Neural progenitor cell (in vitro differentiated cells): ENCODE measurements at regions not wholly inside any gene's neighbourhood (a gene's known extent, or its start where the extent isn't known, plus 50 kb on each side); places are given as distances from the start of the nearest gene placed in this dataset.

Source experiments
- DNase-seq: peaks from one replicate; pipeline ENCODE4 v3.0.0-alpha.2; 2016; ENCODE audit warnings: low spot score
- H2AFZ ChIP-seq: fragments of 200-600 bp; sonication (generic); replicated peaks from 2 replicates; pipeline ENCODE4 v1.6.1; 2016; ENCODE audit warnings: antibody characterized with exemption
- H3F3A ChIP-seq: fragments of 200-600 bp; sonication (generic); 2 replicates; pipeline ENCODE4 v1.6.1; 2016; ENCODE audit warnings: antibody characterized with exemption, low read depth
- H3K27ac ChIP-seq: fragments of 200-600 bp; sonication (generic); 2 replicates; pipeline ENCODE4 v1.5.1; 2016; ENCODE audit warnings: mild to moderate bottlenecking
- H3K27me3 ChIP-seq: fragments of 200-600 bp; sonication (generic); 2 replicates; pipeline ENCODE4 v1.6.1; 2016; ENCODE audit warnings: mild to moderate bottlenecking, moderate library complexity
- H3K36me3 ChIP-seq: fragments of 200-600 bp; sonication (generic); 2 replicates; pipeline ENCODE4 v1.5.1; 2016
- H3K4me1 ChIP-seq: fragments of 200-600 bp; sonication (generic); 2 replicates; pipeline ENCODE4 v1.6.1; 2016; ENCODE audit warnings: mixed run types
- H3K4me2 ChIP-seq: fragments of 200-600 bp; sonication (generic); 2 replicates; pipeline ENCODE4 v1.6.1; 2016
- H3K4me3 ChIP-seq: fragments of 200-600 bp; sonication (generic); 2 replicates; pipeline ENCODE4 v1.5.1; 2016
- H3K79me2 ChIP-seq: fragments of 200-600 bp; sonication (generic); 2 replicates; pipeline ENCODE4 v1.6.1; 2016; ENCODE audit warnings: low read depth
- H3K9ac ChIP-seq: fragments of 200-600 bp; sonication (generic); 2 replicates; pipeline ENCODE4 v1.6.1; 2016
- H3K9me3 ChIP-seq: fragments of 200-600 bp; sonication (generic); 2 replicates; pipeline ENCODE4 v1.5.1; 2016; ENCODE audit warnings: low read depth
- H4K20me1 ChIP-seq: fragments of 200-600 bp; sonication (generic); 2 replicates; pipeline ENCODE4 v1.6.1; 2016; ENCODE audit warnings: low read depth
- H3K27ac Mint-ChIP-seq: 3 replicates; pipeline ENCODE4 v1.8.0; 2021; ENCODE audit warnings: mixed read lengths
- H3K27me3 Mint-ChIP-seq: 2 replicates; pipeline ENCODE4 v1.8.0; 2022; ENCODE audit warnings: low read depth, mild to moderate bottlenecking, inconsistent platforms, moderate library complexity, mixed read lengths; ENCODE audit not compliant: insufficient read depth
- H3K36me3 Mint-ChIP-seq: 3 replicates; pipeline ENCODE4 v1.8.0; 2021; ENCODE audit warnings: mixed read lengths
- H3K4me1 Mint-ChIP-seq: 3 replicates; pipeline ENCODE4 v1.8.0; 2021; ENCODE audit warnings: mixed read lengths
- H3K4me3 Mint-ChIP-seq: 3 replicates; pipeline ENCODE4 v1.8.0; 2021; ENCODE audit warnings: mild to moderate bottlenecking, moderate library complexity, mixed read lengths
- H3K9me3 Mint-ChIP-seq: 3 replicates; pipeline ENCODE4 v1.8.0; 2020; ENCODE audit warnings: mixed read lengths
- EZH2 ChIP-seq: fragments of 200-600 bp; sonication (generic); IDR thresholded peaks from 2 replicates; pipeline ENCODE4 v1.6.1; 2017; ENCODE audit warnings: antibody characterized with exemption, mild to moderate bottlenecking, moderate library complexity
- EZH2phosphoT487 ChIP-seq: fragments of 200-600 bp; sonication (generic); IDR thresholded peaks from 2 replicates; pipeline ENCODE4 v1.6.1; 2017; ENCODE audit warnings: antibody characterized with exemption
- TF ChIP-seq, protein P1 (sequence below): fragments of 200-600 bp; sonication (generic); IDR thresholded peaks from 2 replicates; pipeline ENCODE4 v1.5.1; 2017; ENCODE audit warnings: antibody characterized with exemption, mild to moderate bottlenecking

GRCh38 chr1:118564961-118565703 is 380.1 kb upstream of the SPAG17 start:
- Histone ChIP-seq H3K4me3 (no peak overlapping the region), H3K79me2 (no peaks in the 10 kb centered on the region), H3K4me1 (peaks cover 4% of the 10 kb centered on the region), H3K27me3 (no peaks in the 10 kb centered on the region), H3K9ac (no peak overlapping the region), H3K27ac (no peak overlapping the region), H3K36me3 (no peaks in the 10 kb centered on the region), H4K20me1 (no peaks in the 10 kb centered on the region), H3K9me3 (no peaks in the 10 kb centered on the region), H3F3A (no peaks in the 10 kb centered on the region), H3K4me2 (no peak overlapping the region), H2AFZ (no peak overlapping the region)
- H3K27me3 Mint-ChIP-seq, result no peaks in the 10 kb centered on the region
- H3K4me1 Mint-ChIP-seq, result peaks cover 11% of the 10 kb centered on the region
- no peaks in the 10 kb centered on the region for H3K9me3 Mint-ChIP-seq
- no peak overlapping the region for H3K4me3 Mint-ChIP-seq
- H3K36me3 Mint-ChIP-seq, result no peaks in the 10 kb centered on the region
- no peak for TF ChIP-seq EZH2
- TF ChIP-seq, protein P1, sequence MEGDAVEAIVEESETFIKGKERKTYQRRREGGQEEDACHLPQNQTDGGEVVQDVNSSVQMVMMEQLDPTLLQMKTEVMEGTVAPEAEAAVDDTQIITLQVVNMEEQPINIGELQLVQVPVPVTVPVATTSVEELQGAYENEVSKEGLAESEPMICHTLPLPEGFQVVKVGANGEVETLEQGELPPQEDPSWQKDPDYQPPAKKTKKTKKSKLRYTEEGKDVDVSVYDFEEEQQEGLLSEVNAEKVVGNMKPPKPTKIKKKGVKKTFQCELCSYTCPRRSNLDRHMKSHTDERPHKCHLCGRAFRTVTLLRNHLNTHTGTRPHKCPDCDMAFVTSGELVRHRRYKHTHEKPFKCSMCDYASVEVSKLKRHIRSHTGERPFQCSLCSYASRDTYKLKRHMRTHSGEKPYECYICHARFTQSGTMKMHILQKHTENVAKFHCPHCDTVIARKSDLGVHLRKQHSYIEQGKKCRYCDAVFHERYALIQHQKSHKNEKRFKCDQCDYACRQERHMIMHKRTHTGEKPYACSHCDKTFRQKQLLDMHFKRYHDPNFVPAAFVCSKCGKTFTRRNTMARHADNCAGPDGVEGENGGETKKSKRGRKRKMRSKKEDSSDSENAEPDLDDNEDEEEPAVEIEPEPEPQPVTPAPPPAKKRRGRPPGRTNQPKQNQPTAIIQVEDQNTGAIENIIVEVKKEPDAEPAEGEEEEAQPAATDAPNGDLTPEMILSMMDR, result no peak
- TF ChIP-seq EZH2phosphoT487, result no peak
- DNase-seq, result no peak
- no peak overlapping the region for H3K27ac Mint-ChIP-seq

DNA sequence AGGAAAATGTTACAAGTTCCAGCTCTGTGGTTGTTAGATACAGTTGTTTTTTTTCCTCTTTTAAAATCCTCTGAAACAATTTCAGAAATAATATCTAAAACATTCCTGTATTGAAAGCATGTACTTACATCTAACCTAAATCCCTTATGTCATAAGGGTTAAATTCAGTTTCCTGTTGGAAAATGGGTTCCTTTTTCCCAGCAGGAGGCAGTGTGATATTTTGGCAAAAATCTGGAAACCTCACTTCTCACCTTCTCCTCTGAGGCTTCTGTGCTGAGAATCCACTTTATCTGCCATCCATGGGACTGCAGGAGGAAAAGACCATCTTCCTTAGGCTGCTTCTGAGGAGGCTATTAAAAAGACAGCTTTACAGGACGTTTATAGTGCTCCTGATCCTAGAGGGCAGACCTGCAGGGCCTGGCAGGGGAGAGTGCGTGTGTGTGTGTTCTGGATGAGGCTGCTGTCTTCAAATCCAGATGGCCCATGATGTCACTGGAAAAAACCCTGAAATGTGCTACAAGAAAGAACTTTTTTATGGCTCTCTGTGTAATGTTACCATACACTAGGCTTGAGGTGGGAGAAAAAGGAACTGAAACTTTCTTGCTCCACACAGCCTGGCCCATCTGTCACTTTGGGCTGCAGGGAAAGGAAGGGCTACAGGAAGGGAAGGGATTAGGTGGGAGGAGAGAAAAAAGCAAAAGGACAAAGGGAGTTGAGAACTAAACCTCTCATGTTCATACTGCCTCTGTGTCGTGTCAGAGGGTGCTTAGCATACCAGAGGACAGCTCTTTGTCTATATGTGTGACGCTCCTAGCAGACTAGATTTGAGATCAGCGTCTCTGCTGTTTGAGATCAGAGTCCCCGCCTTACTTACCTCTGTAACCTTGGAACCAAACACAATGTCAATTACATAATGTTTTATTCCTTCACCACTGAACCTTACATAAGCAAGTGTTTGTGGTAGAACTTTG is 379.2 kb upstream of the SPAG17 start:
- H3K27ac Mint-ChIP-seq, result no peak overlapping the region
- Histone ChIP-seq H3K4me2 (no peak overlapping the region), H3K36me3 (no peaks in the 10 kb centered on the region), H3K4me3 (no peak overlapping the region), H3K27me3 (no peaks in the 10 kb centered on the region), H3K27ac (no peak overlapping the region), H3K4me1 (peaks cover 4% of the 10 kb centered on the region), H3K9ac (no peak overlapping the region), H2AFZ (peak overlapping the region; percentile 9), H4K20me1 (no peaks in the 10 kb centered on the region), H3K79me2 (no peaks in the 10 kb centered on the region), H3F3A (no peaks in the 10 kb centered on the region), H3K9me3 (no peaks in the 10 kb centered on the region)
- peaks cover 11% of the 10 kb centered on the region for H3K4me1 Mint-ChIP-seq
- DNase-seq, result peak; percentile 65
- H3K4me3 Mint-ChIP-seq, result no peak overlapping the region
- H3K27me3 Mint-ChIP-seq, result no peaks in the 10 kb centered on the region
- no peaks in the 10 kb centered on the region for H3K9me3 Mint-ChIP-seq
- TF ChIP-seq, protein P1, result peak; percentile 28
- TF ChIP-seq EZH2phosphoT487, result no peak
- no peak for TF ChIP-seq EZH2
- no peaks in the 10 kb centered on the region for H3K36me3 Mint-ChIP-seq

GRCh38 chr1:118558933-118559332 is 373.9 kb upstream of the SPAG17 start:
- Histone ChIP-seq H4K20me1 (no peaks in the 10 kb centered on the region), H3K27me3 (no peaks in the 10 kb centered on the region), H3K4me3 (no peak overlapping the region), H3K36me3 (no peaks in the 10 kb centered on the region), H3K79me2 (no peaks in the 10 kb centered on the region), H2AFZ (no peak overlapping the region), H3K9ac (no peak overlapping the region), H3K27ac (no peak overlapping the region), H3K4me2 (no peak overlapping the region), H3K9me3 (no peaks in the 10 kb centered on the region), H3F3A (no peaks in the 10 kb centered on the region), H3K4me1 (peaks cover under 1% of the 10 kb centered on the region)
- no peak for DNase-seq
- H3K4me3 Mint-ChIP-seq, result no peak overlapping the region
- no peaks in the 10 kb centered on the region for H3K36me3 Mint-ChIP-seq
- no peaks in the 10 kb centered on the region for H3K4me1 Mint-ChIP-seq
- no peak for TF ChIP-seq EZH2phosphoT487
- TF ChIP-seq, protein P1, result no peak
- TF ChIP-seq EZH2, result no peak
- no peaks in the 10 kb centered on the region for H3K27me3 Mint-ChIP-seq
- no peaks in the 10 kb centered on the region for H3K9me3 Mint-ChIP-seq
- H3K27ac Mint-ChIP-seq, result no peak overlapping the region
